AG09309 (cell line): ENCODE measurements at regions not wholly inside any gene's neighbourhood (a gene's known extent, or its start where the extent isn't known, plus 50 kb on each side); places are given as distances from the start of the nearest gene placed in this dataset.

Experiments
- DNase-seq: peaks from one replicate; pipeline ENCODE4 v3.0.0-alpha.2; 2010; ENCODE audit warnings: low read depth
- H3K4me3 ChIP-seq: 2 replicates; pipeline ENCODE4 v1.5.1; 2011; ENCODE audit warnings: mild to moderate bottlenecking, low read depth, low read length, moderate library complexity; ENCODE audit not compliant: control insufficient read depth
- TF ChIP-seq, protein P1 (sequence below): IDR thresholded peaks from 2 replicates; pipeline ENCODE4 v1.5.1; 2011; ENCODE audit warnings: mild to moderate bottlenecking, low read depth, low read length, inconsistent platforms; ENCODE audit not compliant: insufficient read depth, control insufficient read depth; ENCODE audit errors: missing control alignments

DNA sequence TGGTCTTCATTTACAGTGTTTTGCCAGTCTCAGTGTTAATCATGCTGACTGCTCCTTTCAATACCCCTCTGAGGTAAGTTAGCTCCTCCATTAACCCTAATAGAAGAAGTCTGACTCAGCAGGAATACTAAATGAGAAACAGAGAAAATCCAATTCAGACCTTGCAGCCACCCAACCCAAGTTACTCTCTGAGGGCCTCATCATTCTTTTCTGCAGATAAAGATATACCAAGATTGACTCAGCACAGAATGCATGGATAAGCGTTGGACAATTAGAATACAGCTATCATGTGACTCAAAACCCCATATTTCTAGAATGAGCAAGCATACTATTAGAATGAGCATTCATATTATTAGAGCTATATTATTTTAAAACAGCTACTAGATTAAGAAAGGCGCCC is 389.1 kb upstream of the SGO1 start:
- H3K4me3 ChIP-seq = no peak overlapping the region
- TF ChIP-seq, protein P1, sequence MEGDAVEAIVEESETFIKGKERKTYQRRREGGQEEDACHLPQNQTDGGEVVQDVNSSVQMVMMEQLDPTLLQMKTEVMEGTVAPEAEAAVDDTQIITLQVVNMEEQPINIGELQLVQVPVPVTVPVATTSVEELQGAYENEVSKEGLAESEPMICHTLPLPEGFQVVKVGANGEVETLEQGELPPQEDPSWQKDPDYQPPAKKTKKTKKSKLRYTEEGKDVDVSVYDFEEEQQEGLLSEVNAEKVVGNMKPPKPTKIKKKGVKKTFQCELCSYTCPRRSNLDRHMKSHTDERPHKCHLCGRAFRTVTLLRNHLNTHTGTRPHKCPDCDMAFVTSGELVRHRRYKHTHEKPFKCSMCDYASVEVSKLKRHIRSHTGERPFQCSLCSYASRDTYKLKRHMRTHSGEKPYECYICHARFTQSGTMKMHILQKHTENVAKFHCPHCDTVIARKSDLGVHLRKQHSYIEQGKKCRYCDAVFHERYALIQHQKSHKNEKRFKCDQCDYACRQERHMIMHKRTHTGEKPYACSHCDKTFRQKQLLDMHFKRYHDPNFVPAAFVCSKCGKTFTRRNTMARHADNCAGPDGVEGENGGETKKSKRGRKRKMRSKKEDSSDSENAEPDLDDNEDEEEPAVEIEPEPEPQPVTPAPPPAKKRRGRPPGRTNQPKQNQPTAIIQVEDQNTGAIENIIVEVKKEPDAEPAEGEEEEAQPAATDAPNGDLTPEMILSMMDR = no peak
- peak; percentile 33 for DNase-seq

DNA sequence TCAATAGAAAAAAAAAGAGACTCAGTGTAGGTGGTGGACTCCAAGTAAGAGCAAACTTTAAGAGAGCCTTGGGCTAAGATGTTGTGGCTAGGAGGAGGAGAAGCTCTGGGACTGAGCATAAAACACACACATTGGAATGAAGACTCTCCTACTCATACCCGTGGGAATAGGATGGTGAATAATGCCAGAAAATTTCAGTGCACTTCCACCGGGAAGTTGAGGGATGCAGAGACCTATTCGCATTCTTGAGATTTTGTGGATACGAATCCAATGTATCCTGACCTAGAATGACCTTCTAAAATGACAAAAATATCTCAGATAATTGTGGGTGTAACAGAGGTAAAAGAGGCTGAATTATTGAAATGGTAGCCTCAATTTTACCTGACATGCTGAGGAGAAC is 388.7 kb upstream of the SGO1 start:
- no peak overlapping the region for H3K4me3 ChIP-seq
- TF ChIP-seq, protein P1 = no peak
- DNase-seq = peak; percentile 73

DNA sequence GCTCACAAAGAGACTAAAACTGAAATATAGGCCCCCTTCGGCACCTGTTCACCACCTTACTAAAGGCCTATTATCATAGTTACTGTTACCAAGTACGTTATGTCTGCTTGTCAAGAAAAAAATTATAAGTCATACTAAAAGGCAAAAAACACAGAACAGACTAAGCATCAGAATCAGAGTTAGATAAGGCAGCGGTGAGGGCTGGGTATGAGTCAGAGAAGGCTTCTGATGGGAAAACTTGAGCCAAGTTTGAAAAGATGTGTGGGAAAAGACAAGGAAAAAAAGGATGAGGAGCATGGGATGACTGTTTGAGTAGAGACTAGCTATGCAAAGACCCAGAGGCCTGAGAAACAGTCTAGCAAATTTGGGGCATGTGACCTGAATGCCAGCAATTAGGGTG is 387.2 kb upstream of the SGO1 start:
- TF ChIP-seq, protein P1 = no peak
- no peak overlapping the region for H3K4me3 ChIP-seq

DNA sequence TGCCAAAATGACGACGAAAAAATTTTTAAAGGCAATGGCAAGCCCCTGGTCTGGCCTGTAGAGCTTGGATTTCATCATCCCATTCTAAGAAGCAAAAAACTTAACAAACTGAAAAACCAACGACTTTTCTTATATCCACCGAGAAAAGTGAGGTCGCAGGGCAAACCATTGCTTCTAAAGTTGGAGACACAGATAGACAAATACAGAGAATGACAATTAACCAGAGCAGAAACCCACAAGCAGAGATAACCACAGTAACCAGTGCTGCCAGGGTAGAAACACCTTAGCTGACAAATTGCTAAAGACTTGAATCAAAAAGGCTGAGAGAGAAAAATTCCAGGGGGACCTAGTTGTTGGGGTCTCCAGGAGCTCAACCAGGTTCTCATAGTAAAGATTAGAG is 386.5 kb upstream of the SGO1 start:
- H3K4me3 ChIP-seq = no peak overlapping the region
- no peak for DNase-seq
- TF ChIP-seq, protein P1 = no peak

More for the DNA sequence above, 387.2 kb upstream of the SGO1 start:
- peak; percentile 48 for DNase-seq

DNA sequence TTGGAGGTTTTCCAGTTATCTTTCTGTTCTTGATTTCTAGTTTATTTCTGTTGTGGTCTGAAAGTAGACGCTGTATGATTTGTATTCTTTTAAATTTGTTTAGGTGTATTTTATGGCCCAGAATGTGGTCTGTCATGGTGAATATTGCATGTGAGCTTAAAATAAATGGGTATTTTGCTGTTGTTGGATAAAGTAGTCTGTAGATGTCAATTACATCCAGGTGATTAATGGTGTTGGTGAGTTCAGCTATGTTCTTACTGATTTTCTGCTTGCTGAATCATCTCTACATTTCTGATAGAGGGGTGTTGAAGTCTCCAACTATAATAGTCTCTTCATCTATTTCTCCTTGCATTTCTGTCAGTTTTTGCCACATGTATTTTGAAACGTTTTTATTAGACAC is 383.3 kb upstream of the SGO1 start:
- no peak for DNase-seq
- TF ChIP-seq, protein P1 = no peak
- no peak overlapping the region for H3K4me3 ChIP-seq

DNA sequence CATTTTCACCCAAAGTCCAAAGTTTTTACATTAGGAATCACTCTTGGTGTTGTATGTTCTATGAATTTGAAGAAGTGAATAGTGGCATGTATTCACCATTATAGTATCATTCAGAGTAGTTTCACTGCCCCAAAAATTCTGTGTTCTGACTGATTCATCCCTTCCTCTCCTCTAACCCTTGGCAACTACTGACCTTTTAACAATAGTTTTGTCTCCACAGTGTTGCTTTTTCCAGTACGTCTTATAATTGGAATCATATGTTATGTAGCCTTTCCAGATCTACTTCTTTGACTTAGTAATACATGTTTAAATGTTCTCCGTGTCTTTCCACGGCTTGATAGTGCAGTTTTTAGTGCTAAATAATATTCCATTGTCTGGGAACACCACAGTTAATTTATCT is 379.0 kb upstream of the SGO1 start:
- DNase-seq = no peak
- TF ChIP-seq, protein P1 = no peak
- H3K4me3 ChIP-seq = no peak overlapping the region

DNA sequence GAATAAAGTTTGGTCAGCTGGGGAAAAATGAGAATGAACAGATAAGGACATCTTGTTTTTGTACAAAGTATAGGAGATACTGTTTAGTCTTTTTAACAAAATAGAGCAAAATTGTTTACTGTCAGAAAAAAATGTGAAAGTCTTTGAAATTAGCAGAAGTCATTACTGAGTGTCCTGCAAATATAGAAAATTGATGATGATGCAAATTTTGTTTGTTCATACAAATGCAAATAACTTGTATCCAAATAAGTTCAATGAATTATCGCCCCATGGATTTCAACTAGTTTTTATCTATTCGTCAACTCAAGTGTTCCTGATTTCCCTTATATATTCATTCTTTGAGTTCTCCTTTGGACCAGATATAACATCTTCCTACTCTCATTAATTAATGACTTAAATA is 378.0 kb upstream of the SGO1 start:
- no peak for DNase-seq
- TF ChIP-seq, protein P1 = no peak
- no peak overlapping the region for H3K4me3 ChIP-seq
